HG02610 (cell line): ENCODE measurements at regions not wholly inside any gene's neighbourhood (a gene's known extent, or its start where the extent isn't known, plus 50 kb on each side); places are given as distances from the start of the nearest gene placed in this dataset.
A peak's percentile ranks its signal among the peaks of the same experiment; 100 is the strongest.

Experiments
- ATAC-seq: cut with Tn5 transposase; IDR thresholded peaks from one replicate; pipeline ENCODE4 v1.9.1; 2021; ENCODE audit warnings: mild to moderate bottlenecking, moderate library complexity; ENCODE audit not compliant: unreplicated experiment

DNA sequence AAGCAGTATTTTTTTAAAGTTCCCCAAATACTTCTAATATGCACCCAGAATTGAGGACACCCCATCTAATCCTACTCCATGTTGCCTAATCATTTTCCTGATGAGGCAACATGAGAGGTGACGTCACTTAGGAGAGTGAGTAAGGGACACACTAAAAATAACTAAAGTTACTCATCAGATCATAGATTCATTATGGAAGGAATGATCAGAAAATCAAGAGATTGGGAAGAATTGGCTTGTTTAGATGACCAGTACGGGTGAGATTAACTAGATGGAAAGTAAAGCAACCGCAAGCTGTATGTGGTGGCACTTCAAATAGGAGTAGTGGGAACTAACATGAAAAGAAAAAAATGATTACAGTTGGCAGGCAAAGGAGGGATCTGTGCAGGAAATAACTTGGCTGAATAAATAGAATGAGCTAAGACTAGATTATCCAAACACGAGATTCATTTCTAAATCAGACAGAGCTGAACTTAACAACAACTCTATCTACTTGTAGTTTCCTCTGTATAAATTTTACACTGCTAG lies 61.4 kb upstream of the CXADR start:
- no peak for ATAC-seq

DNA sequence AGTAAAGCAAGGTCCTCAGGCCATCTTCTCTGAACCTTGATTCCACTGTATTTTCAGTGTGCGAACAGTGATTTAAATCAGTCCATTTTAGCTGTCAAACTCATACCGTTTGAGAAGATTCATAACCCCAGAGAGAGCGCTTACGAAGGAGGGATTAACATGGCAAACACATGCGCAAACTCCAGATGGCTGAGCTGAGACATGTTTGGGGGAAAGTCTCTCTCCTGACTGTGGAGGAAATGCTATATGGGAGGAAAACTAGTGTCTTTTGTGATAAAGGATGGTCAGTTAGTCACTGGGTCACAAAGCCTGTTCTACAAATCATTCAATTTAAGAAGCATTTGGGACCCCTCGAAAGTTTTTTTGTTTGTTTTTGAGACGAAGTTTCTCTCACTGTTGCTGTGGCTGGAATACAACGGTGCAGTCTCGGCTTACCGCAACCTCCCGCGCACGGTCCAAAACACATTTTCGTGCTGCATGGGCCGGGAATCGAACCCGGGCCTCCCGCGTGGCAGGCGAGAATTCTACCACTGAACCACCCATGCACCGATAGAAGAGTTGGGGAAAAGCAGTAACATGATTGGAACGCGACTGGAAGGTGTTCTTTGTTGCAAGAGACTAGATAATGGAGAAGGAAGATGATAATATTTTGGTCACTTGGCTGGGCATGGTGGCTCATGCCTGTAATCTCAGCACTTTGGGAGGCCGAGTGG lies 58.4 kb upstream of the CXADR start:
- peak; percentile 87 for ATAC-seq

DNA sequence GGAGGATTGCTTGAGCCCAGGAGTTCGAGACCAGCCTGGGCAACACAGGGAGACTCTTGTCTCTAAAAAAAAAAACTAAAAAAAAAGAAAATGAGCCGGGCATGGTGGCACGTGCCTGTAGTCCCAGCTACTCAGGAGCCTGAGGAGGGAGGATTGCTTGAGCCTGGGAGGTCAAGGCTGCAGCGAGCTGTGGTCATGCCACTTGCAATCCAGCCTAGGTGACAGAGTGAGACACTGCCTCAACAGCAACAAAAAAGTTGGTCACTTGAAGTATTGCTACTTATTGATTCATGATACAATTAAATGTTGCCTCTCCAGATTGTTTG lies 57.9 kb upstream of the CXADR start:
- ATAC-seq: no peak

DNA sequence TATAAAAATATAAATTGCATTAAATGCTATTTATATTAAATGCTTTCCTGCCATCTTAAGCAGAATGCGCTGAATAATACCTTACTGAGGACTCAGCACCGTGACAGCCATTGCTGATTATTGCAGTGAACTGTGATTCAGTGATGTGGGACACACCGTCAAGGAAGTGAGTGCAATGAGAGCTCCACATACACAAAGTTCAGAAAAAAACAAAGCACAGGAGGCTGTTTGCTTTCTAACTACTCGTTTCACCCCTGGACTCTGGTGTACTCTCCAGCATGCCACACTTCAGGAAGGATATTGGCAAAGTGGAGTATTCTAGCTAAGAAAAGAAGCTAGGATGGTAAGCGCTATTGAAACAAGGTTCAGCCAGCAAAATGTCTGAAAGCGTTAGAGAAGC lies 57.4 kb upstream of the CXADR start:
- ATAC-seq: no peak

DNA sequence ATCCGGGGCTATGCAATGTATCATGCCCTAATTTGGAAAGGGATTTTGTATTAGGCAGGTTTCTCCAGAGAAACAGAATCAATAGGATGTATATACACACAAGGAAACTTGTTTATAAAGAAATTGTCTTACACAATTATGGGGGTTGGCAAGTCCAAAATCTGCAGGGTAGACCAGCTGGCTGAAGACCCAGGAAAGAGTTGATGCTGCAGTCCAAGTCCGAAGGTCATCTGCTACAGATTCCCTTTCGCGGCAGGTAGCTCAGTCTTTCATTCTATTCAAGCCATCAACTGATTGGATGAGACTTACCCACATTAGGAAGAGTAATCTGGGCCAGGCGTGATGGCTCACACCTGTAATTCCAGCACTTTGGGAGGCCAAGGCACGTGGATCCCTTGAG lies 54.6 kb upstream of the CXADR start:
- no peak for ATAC-seq

DNA sequence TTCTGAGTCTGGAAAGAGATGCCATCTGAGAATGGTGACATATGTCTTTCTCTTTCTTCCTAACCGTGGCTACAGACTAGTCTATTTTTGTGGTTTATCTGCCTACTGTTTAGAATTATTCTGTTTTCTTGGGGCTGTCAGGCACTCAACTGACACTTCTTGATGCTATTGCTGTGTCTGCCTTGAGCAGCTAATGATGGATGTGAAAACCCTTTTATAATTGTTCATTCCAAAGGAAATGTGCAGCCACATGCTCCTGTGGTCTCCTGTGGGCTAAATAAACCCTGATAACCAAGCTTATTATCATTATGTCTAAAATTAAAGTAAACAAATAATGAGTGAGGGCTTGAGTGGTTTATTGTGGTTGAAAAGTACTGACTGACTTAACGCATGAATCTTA lies 52.7 kb upstream of the CXADR start:
- ATAC-seq: no peak

DNA sequence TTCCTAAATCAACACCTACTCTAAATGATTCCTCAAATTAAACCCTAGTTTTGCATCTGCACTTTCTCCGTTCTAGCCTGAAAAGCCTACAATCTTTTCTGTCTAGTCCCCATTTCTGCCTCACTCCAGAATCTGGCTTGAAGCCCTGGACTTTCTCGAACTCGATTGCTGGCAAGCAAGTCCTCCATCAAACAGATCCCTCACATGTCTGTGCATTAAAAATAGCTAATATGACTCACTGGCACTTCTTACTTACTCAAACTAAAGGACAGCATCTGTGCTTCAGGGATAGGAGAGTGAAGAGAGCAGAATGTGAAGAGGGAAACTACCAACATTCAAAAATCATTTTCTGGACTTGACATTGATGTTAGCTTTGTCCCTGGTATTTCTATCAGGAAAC lies 51.8 kb upstream of the CXADR start:
- no peak for ATAC-seq

DNA sequence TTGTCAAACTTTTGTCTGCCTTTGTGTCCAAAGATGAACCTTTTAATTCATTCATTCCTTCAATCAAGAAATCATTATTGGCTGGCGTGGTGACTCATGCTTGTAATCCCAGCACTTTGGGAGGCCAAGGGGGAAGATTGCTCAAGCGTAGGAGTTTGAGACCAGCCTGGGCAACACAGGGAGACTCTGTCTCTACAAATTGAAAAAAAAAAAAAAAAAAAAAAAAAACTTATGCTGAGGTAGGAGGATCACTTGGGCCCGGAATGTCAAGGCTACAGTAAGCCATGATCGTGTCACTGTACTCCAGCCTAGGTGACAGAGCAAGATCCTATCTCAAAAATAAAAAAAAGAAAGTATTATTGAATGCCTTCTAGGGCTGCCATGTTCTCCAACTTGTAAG lies 51.3 kb upstream of the CXADR start:
- no peak for ATAC-seq

DNA sequence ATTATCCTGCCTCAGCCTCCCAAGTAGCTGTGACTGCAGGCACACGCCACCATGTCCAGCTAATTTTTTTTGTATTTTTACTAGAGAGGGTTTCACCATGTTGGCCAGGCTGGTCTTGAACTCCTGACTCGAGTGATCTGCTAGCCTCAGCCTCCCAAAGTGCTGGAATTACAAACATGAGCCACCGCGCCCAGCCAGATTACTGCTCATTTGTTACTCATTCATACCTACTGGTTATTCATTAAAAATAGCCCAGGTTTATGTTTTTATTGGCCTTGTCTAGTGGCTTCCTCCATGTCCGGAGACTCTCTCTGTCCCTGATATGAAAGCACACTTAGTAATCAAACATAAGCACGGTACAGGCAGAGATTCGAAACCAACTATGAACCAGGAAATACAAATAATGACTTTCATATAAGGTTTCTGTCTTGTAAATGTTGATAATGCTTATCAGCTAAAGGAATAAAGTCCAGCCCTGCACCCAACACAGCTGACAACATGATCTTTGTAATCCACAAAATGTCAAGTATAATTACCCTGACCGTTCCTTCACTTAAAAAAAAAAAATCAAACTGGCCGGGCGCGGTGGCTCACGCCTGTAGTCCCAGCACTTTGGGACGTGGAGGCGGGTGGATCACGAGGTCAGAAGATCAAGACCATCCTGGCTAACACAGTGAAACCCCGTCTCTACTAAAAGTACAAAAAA lies 50.4 kb upstream of the CXADR start:
- no peak for ATAC-seq
